ENCODE measurements at regions not wholly inside any gene's neighbourhood (a gene's known extent, or its start where the extent isn't known, plus 50 kb on each side); places are given as distances from the start of the nearest gene placed in this dataset.
"Not testable (repeated sequence)": the region's sequence is repeated elsewhere in the genome, so short reads cannot be mapped to it uniquely, and the experiment has no call there.

DNA sequence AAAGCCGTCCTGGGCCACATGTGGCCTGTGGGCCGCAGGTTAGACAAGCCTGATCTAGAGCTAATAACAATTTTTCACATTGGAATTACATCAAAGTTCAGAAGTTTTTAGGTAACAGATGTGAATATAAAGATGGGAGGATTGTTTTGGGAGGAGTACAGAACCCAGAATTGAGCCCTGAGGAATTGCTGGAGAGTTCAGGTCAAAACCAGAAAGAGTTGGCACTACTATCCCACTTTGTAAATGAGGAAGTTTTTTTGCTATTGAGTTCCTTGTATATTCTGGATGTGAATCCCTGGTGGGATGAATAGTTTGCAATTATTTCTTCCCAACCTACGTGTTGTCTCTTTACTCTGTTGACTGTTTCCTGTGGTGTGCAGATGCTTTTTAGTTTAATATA is 109.5 kb upstream of the LIPC start:
- no peak overlapping the region for H3K27ac ChIP-seq
- TF ChIP-seq, protein P1, sequence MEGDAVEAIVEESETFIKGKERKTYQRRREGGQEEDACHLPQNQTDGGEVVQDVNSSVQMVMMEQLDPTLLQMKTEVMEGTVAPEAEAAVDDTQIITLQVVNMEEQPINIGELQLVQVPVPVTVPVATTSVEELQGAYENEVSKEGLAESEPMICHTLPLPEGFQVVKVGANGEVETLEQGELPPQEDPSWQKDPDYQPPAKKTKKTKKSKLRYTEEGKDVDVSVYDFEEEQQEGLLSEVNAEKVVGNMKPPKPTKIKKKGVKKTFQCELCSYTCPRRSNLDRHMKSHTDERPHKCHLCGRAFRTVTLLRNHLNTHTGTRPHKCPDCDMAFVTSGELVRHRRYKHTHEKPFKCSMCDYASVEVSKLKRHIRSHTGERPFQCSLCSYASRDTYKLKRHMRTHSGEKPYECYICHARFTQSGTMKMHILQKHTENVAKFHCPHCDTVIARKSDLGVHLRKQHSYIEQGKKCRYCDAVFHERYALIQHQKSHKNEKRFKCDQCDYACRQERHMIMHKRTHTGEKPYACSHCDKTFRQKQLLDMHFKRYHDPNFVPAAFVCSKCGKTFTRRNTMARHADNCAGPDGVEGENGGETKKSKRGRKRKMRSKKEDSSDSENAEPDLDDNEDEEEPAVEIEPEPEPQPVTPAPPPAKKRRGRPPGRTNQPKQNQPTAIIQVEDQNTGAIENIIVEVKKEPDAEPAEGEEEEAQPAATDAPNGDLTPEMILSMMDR (IDR thresholded peaks at IDR 0.05) = no peak
- H3K4me3 ChIP-seq = no peak overlapping the region
- H3K27me3 ChIP-seq = no peaks in the 10 kb centered on the region
- DNase-seq = no peak
- intact Hi-C loops (cut with DNase I) = no loop called here
- H3K9ac ChIP-seq (ENCODE audit: low read depth in 2 of 2, low read length in 2 of 2) = no peak overlapping the region
- H3K9me3 ChIP-seq = no peaks in the 10 kb centered on the region
- no peaks in the 10 kb centered on the region for H3K4me1 ChIP-seq
- H3K36me3 ChIP-seq = no peaks in the 10 kb centered on the region

DNA sequence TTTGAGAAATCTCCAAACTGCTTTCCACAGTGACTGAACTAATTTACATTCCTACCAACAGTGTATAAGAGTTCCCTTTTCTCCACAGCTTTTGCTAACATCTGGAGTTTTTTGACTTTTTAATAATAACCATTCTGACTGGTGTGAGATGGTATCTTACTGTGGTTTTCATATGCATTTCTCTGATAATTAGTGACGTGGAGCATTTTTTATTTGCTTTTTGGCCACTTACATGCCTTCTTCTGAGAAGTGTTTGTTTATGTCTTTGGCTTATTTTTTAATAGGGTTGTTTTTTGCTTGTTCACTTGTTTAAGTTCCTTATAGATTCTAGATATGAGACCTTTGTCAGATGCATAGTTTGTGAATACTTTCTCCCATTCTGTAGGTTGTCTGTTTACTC is 108.5 kb upstream of the LIPC start:
- intact Hi-C loops (cut with DNase I); H3K27ac ChIP-seq; H3K4me3 ChIP-seq; DNase-seq; H3K9me3 ChIP-seq; H3K9ac ChIP-seq (ENCODE audit: low read depth in 2 of 2, low read length in 2 of 2); H3K4me1 ChIP-seq; H3K36me3 ChIP-seq; H3K27me3 ChIP-seq: not testable (repeated sequence)

DNA sequence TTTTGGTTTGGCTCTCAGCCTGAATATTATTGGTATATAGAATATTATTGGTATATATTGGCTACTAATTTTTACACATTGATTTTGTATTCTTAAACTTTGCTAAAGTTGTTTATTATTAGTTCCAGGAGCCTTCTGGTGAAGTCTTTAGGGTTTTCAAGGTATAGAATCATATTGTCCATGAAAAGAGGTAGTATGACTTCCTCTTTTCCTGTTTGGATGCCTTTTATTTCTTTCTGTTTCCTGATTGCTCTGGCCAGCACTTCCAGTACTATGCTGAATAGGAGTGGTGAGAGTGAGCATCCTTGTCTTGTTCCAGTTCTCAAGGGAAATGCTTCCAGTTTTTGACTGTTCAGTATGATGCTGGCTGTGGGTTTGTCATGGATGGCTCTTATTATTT is 107.3 kb upstream of the LIPC start:
- intact Hi-C loops (cut with DNase I) = no loop called here
- Histone ChIP-seq H3K27me3 (no peaks in the 10 kb centered on the region), H3K9me3 (no peaks in the 10 kb centered on the region), H3K27ac (no peak overlapping the region), H3K9ac (ENCODE audit: low read depth in 2 of 2, low read length in 2 of 2) (no peak overlapping the region), H3K4me1 (no peaks in the 10 kb centered on the region), H3K4me3 (no peak overlapping the region), H3K36me3 (no peaks in the 10 kb centered on the region)
- DNase-seq = no peak
- TF ChIP-seq, protein P1 (IDR thresholded peaks at IDR 0.05) = no peak

DNA sequence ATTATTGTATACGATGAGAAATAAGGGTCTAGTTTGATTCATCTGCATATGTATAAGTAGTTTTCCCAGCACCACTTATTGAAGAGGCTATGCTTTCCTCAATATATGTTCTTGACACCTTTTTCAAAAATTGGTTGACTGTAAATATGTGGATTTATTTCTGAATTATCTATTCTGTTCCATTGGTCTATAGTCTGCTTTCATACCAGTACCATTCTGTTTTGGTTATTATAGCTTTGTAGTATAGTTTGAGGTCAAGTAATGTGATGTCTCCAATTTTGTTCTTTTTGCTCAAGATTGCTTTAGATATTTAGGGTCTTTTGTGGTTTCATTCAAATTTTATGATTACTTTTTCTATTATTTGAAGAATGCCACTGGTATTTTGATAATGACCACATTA is 103.8 kb upstream of the LIPC start:
- Histone ChIP-seq H3K36me3 (no peaks in the 10 kb centered on the region), H3K27me3 (no peaks in the 10 kb centered on the region), H3K4me3 (no peak overlapping the region), H3K9me3 (no peaks in the 10 kb centered on the region), H3K4me1 (peaks cover 16% of the 10 kb centered on the region), H3K27ac (no peak overlapping the region), H3K9ac (ENCODE audit: low read depth in 2 of 2, low read length in 2 of 2) (no peak overlapping the region)
- intact Hi-C loops (cut with DNase I) = no loop called here
- TF ChIP-seq, protein P1 (IDR thresholded peaks at IDR 0.05) = no peak
- DNase-seq = no peak

DNA sequence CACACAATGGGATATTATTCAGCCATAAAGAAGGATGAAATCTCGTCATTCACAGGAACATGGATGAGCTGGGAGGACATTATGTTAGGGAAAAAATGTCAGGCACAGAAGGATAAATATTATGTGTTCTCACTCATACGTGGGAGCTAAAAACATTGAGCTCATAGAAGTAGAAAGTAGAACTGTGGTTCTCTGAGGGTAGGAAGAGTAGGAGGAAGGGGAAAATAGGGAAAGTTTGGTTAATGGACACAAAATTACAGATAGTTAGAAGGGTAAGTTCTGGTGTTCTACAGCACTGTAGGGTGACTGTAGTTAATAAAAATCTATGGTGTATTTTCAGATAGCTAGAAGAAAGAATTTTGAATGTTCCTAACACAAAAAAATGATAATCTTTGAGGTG is 102.6 kb upstream of the LIPC start:
- TF ChIP-seq, protein P1 (IDR thresholded peaks at IDR 0.05) = no peak
- Histone ChIP-seq H3K9ac (ENCODE audit: low read depth in 2 of 2, low read length in 2 of 2) (no peak overlapping the region), H3K9me3 (no peaks in the 10 kb centered on the region), H3K36me3 (no peaks in the 10 kb centered on the region), H3K27me3 (no peaks in the 10 kb centered on the region), H3K27ac (no peak overlapping the region), H3K4me1 (peaks cover 19% of the 10 kb centered on the region), H3K4me3 (no peak overlapping the region)
- intact Hi-C loops (cut with DNase I) = no loop called here
- no peak for DNase-seq

DNA sequence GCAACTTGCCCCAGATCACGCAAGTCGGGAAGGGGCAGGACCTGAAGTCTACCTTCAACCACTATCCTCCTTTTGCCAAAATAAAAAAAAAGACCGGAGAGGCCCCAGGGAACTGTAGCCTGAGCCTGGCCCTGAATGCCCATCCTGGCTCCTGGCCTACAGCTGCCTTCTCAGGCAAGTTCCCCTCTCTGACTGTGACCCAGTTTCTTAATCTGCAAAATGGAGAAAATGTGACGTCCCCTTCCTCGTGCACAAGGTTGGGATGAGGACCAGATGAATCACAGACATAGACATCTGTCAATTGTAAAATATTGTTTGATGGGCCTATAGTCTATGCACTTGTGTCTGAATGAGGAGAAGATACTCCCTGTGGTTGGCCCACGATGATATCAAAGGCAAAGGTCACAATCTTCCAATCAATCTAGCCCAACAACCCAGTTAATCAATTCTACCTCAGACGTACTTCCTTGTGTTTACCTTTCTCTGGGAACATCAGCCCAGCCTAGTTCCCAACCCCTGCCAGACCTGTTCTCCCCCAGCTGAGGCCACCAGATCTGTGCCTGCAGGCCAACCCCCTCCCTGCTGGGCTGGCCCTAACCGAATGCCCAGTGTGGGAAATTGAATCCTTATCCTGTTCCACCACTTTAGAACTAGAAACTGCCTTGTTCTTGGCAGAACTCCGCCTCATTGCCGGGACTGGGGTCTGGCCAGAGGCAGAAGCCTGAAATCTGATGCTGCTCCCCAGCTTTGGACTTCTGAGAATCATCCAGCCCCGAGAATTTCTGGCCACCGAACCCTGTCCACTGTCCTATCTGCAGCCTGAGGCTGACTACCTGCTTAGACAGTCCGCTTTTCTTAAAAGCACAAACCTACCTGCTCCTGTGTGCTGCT is 101.8 kb upstream of the LIPC start:
- intact Hi-C loops (cut with DNase I) = no loop called here
- no peaks in the 10 kb centered on the region for H3K9me3 ChIP-seq
- peak overlapping the region in 1 of 2 donors; percentile 36 for H3K9ac ChIP-seq (ENCODE audit: low read depth in 2 of 2, low read length in 2 of 2)
- TF ChIP-seq, protein P1 (IDR thresholded peaks at IDR 0.05) = no peak
- peak; percentile 29 for DNase-seq
- H3K27ac ChIP-seq = peak overlapping the region; percentile 91
- no peaks in the 10 kb centered on the region for H3K36me3 ChIP-seq
- no peak overlapping the region for H3K4me3 ChIP-seq
- H3K4me1 ChIP-seq = peaks cover 19% of the 10 kb centered on the region
- no peaks in the 10 kb centered on the region for H3K27me3 ChIP-seq

All from colonic mucosa (tissue), 4 donors.